ENCODE measurements at regions not wholly inside any gene's neighbourhood (a gene's known extent, or its start where the extent isn't known, plus 50 kb on each side); places are given as distances from the start of the nearest gene placed in this dataset.
A peak's percentile ranks its signal among the peaks of the same experiment; 100 is the strongest.
"Not testable (repeated sequence)": the region's sequence is repeated elsewhere in the genome, so short reads cannot be mapped to it uniquely, and the experiment has no call there.

DNA sequence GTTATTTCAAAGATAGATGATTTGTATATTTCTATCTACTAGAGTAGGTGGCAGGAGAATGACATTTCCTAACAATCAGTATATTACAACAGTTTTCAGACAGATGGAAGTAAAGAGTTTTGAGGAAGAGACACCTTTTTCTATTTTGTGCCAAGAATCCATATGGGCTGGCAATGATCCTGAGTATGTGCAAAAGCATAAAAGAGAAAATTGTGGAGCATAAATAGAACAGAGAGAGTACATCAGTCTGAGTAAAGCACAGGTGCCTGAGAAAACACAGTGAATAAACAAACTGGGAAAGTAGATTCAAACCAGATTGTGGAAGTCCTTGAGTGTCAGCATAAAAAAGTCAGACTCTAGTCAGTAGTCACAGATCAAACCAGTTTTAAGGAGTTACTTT, 96.8 kb upstream of the WDR44 start:
- DNase-seq (ENCODE audit: low spot score) (no peak), ATAC-seq (no peak)
- intact Hi-C loops (cut with DNase I): no loop called here

DNA sequence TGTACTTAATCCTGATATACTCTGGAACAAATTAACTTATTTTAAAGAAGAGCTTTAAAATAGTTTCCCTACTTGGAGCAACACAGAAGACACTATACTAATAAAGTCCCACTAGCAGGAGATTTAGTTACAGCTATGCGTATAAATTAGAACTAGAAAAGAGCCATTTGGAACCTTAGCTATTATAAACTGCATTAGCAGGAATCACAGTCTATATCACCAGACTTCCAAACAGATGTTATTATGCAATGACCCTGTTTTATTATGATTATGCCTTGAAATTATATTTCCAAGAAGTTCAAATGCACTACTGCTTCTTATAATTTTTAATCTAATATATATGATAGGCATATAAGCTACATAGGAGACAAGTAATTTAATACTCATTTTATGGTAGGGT, 95.5 kb upstream of the WDR44 start:
- DNase-seq (ENCODE audit: low spot score): no peak
- intact Hi-C loops (cut with DNase I): no loop called here
- no peak for ATAC-seq

DNA sequence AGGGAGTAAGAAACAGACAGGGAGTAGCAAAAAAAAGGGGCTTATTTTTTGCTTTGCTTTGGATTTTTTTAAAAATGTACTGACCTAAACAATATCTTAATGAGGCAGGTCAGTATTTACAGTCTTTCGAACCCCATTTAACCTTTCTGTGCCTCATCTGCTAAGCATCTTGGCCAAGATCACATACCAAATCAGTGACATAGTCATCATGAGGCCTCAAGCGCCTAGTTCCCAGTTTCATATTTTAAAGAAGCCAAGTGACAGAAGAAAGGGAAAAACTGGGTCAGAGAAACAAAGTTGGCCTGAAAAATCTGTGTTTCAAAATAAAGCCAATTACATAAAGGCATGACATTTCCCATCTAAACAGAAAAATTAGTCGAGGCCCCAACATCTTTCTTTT, 94.6 kb upstream of the WDR44 start:
- intact Hi-C loops (cut with DNase I): no loop called here
- DNase-seq (ENCODE audit: low spot score) (no peak), ATAC-seq (peak; percentile 94)

DNA sequence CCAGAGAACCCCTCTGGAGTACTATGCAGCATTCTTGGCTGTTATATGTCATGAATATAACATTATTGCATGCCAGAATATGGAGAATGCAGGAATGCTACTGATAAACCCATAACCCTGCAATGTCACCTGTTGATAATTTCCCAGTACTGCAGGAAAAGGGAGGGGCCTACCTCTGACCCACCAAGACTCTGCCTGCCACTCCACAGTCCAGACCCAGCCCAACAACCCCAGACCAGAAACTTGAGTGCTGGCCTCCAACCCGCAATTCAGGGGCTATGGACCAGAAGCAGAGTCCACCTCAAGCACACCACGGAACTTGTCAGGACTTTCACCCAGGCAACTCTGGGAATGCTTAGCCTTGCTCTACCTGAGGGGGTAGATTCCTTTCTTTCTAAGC, 92.9 kb upstream of the WDR44 start:
- intact Hi-C loops (cut with DNase I): no loop called here
- DNase-seq (ENCODE audit: low spot score) (no peak), ATAC-seq (no peak)

DNA sequence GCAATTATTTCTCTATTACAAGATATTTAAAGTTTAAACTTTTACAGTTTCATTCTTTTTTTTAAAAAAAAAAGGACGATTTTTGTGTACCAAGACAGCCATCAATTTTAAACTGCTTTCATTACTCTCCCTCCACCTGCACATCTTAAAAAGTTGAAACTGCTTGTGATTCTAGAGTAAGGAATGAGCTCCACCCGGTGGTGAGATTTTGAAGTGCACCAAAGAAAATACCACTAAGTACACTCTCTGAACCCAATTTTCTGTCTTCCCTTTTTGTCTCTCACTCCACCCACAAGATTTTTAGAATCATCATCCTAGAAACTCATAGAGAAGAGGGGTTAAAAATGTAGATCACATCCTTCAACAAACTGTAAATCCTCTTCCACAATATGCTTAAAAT, 91.3 kb upstream of the WDR44 start:
- intact Hi-C loops (cut with DNase I): no loop called here
- no peak for ATAC-seq
- DNase-seq (ENCODE audit: low spot score): peak; percentile 76

DNA sequence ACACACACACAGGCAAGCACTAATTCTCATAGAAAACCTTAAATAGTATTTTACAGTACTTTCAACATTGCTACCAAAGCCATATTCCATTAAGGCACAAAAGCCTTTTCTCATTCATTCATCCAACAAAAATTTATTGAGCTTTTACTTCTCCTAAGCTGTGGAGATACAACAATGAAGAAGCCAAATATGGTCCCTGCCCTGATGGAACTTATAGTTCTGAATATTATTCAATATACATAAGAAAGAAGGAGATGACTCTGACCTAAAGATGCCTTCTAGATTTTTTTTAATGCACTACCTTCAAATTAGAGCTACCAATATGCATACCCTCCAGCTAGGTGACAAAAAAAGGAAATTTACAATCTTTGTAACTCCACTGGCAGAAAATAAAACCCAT, 90.0 kb upstream of the WDR44 start:
- ATAC-seq (no peak), DNase-seq (ENCODE audit: low spot score) (no peak)
- intact Hi-C loops (cut with DNase I): no loop called here

DNA sequence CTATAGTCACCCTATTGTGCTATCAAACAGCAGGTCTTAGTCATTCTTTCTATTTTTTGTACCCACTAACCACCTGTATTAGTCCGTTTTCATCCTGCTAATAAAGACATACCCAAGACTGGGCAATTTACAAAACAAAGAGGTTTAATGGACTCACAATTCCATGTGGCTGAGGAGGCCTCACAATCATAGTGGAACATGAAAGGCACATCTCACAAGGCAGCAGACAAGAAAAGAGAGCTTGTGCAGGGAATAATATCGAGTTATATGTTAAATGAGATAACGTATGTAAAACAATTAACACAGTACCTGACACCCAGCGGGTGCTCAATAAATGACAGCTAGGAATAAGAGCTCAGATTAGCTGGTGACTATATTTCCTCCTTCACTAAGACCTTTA, 88.1 kb upstream of the WDR44 start:
- ATAC-seq: no peak
- intact Hi-C loops (cut with DNase I): no loop called here
- no peak for DNase-seq (ENCODE audit: low spot score)

DNA sequence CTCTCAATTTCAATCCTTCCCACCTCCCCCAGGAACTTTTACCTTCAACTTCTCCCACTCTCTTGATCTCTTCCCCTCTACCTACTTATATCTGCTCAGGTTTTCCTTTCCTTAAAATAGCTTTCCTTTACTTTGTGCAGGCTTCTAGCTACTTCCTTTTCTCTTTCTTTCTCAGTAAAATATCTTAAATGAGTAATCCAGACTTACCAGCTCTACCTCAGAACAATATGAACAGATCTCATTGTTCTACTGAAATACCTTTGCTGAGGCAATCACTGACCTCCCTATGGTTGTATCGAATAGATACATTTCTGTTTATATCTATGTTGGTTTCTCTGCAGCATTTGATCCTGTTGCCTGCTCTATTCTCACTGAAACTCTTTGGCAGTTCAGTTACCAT, 86.7 kb upstream of the WDR44 start:
- intact Hi-C loops (cut with DNase I): no loop called here
- DNase-seq (ENCODE audit: low spot score): no peak
- ATAC-seq: no peak

DNA sequence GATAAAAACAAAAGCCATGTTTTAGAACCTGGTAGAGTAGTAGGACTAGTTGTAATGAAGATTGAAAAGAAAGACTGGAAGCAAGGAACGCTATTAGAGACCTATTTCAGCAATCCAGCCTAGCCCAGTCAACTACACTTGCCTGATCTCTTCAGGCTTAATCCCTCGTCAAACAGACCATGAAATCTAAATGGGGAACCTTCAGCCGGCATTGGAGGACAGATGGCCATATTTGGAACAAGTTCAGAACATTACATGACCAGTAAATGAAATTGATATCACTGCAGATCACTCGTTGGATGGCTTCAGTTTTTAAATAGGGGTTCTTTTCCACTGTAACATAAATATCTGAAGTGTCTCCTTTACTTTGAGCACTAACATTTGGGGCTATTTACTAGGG, 84.8 kb upstream of the WDR44 start:
- ATAC-seq: no peak
- intact Hi-C loops (cut with DNase I): no loop called here
- no peak for DNase-seq (ENCODE audit: low spot score)

DNA sequence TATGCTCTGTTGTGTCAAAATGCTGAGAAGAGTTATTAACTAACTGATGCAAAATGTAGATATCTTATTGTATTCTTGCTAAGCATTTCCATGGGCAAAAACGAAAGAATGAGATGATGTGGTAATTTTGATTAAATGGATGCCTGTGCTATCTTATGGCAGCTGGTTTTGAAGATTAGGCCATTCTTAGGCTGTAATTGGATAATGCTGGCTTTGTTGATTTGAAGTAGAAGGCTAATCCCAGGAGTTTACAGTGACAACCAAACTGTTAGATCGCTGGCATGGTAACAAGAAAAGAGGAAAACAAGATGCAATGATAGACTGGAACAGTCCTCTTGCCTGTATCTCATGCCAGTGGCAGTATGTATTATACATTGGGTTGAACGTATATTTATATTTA, 74.1 kb upstream of the WDR44 start:
- intact Hi-C loops (cut with DNase I): no loop called here
- DNase-seq (ENCODE audit: low spot score) (no peak), ATAC-seq (no peak)

DNA sequence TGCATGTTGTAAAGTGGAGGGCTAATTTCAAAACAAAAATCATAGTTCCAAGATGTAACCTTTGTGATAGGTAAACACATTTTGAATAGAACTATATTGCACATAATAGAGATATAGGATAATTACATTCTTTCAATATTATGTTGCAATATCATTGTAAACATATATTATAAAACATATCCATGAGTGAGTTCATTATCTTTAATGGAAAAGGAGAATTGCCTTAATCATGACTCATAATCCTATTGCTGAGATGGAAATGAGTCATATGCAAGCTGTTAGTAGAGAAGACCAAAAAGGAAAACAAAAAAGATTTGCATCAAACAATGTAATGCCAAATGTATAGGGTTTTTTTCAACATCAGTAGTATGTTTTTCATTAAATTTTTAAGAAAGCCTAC, 73.7 kb upstream of the WDR44 start:
- no peak for ATAC-seq
- no peak for DNase-seq (ENCODE audit: low spot score)
- intact Hi-C loops (cut with DNase I): no loop called here

DNA sequence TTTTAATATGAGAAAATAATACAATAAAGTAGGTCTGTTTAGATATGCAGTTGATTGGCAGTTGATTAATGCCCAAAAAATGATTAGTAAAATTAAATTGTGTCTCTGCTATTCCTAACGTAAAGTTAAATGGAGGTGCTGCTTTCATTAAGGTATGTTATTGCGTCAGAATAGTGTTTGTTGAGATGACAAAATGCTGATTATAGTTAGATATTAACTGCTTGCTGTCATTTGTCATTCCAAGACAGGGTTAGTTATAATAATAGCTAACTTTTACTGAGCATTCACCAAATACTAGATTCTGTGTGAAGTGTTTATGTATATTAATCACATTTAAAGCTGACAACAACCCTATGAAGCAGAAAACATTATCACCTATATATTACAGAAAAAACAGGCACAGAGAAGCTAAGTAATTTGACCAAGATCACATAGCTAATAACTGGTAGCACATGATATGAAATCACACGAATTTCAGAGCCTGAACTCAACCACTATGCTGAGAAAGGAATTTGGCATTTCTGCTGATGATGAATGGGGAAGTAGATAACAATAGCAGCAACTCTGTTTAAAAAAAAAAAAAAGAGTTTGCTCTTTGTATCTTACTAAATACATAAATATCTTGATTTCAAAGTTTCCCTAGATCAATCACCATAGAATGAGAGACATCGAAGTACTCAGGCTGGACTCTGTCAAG, 59.7 kb upstream of the WDR44 start:
- DNase-seq (ENCODE audit: low spot score): no peak
- no peak for ATAC-seq
- intact Hi-C loops (cut with DNase I): no loop called here

DNA sequence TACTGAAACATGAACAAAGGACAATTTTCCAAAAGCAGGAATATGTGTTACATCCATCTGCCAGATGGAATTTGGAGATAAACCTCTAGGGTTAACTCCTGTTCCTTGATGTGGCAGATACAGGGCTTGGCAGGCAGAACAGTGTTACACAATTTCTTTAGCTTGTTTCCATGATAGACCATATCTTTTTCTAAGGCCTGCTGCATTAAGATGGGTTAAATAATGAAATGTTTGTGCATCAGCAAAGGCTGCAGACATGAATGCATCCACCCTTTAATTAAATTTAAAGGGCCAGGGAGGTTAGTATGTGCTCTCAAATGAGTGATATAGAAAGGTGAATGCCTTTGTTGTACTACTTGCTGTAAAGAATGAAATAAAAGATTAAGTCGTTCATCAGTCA, 50.1 kb upstream of the WDR44 start:
- DNase-seq (ENCODE audit: low spot score); intact Hi-C loops (cut with DNase I); ATAC-seq: not testable (repeated sequence)
